GM12864 (cell line): ENCODE measurements at regions not wholly inside any gene's neighbourhood (a gene's known extent, or its start where the extent isn't known, plus 50 kb on each side); places are given as distances from the start of the nearest gene placed in this dataset.

Experiments
- DNase-seq: peaks from one replicate; pipeline ENCODE4 v3.0.0-alpha.2; 2011; ENCODE audit warnings: low read depth
- H3K4me3 ChIP-seq: 2 replicates; pipeline ENCODE4 v1.5.1; 2011; ENCODE audit warnings: mild to moderate bottlenecking, low read depth, low read length, control low read depth
- CTCF ChIP-seq: IDR thresholded peaks from 2 replicates; pipeline ENCODE4 v1.5.1; 2011; ENCODE audit warnings: low read depth, mild to moderate bottlenecking, moderate library complexity, low read length, control low read depth, inconsistent platforms; ENCODE audit errors: missing control alignments

GRCh38 chr5:61621202-61621650, 289.2 kb downstream of the ZSWIM6 start:
- H3K4me3 ChIP-seq, result no peak overlapping the region
- TF ChIP-seq CTCF, result no peak

GRCh38 chr5:61622156-61622555, 290.1 kb downstream of the ZSWIM6 start:
- H3K4me3 ChIP-seq, result no peak overlapping the region
- no peak for TF ChIP-seq CTCF
- no peak for DNase-seq

More at GRCh38 chr5:61621202-61621650, 289.2 kb downstream of the ZSWIM6 start:
- DNase-seq, result no peak

- DNase-seq, result no peak
- peak; percentile 12 for TF ChIP-seq CTCF
- no peak overlapping the region for H3K4me3 ChIP-seq
Observed at GRCh38 chr5:61623401-61624069, 291.5 kb downstream of the ZSWIM6 start.

GRCh38 chr5:61624553-61625136, 292.6 kb downstream of the ZSWIM6 start:
- no peak for TF ChIP-seq CTCF
- no peak overlapping the region for H3K4me3 ChIP-seq
- DNase-seq, result no peak

- DNase-seq, result no peak
- no peak for TF ChIP-seq CTCF
Observed at GRCh38 chr5:61625137-61625561, 293.1 kb downstream of the ZSWIM6 start.

GRCh38 chr5:61625681-61626621, 293.9 kb downstream of the ZSWIM6 start:
- DNase-seq, result no peak
- no peak for TF ChIP-seq CTCF
- peak overlapping the region; percentile 50 for H3K4me3 ChIP-seq

More at GRCh38 chr5:61625137-61625561, 293.1 kb downstream of the ZSWIM6 start:
- no peak overlapping the region for H3K4me3 ChIP-seq
